ENCODE measurements at regions not wholly inside any gene's neighbourhood (a gene's known extent, or its start where the extent isn't known, plus 50 kb on each side); places are given as distances from the start of the nearest gene placed in this dataset.

GRCh38 chr5:26439121-26439520, 599.3 kb downstream of the CDH9 start:
- Histone ChIP-seq H3K27me3 (ENCODE audit: control insufficient read depth in 1 of 2, insufficient read depth in 2 of 2, low read length in 2 of 2) (no peaks in the 10 kb centered on the region), H3K4me1 (ENCODE audit: insufficient read depth, low read length) (no peaks in the 10 kb centered on the region), H4K20me1 (ENCODE audit: insufficient read depth, low read length) (no peaks in the 10 kb centered on the region), H3K4me2 (ENCODE audit: low read depth, low read length) (no peak overlapping the region), H3K9ac (ENCODE audit: insufficient read depth, low read depth, low read length) (no peak overlapping the region), H2AFZ (ENCODE audit: low read length) (no peak overlapping the region), H3K27ac (ENCODE audit: extremely low read length, insufficient read depth, low read length) (no peak overlapping the region), H3K4me3 (replicated peaks in 1 of 3; ENCODE audit: insufficient read depth in 1 of 3, low read depth in 2 of 3, low read length in 3 of 3) (no peak overlapping the region), H3K79me2 (ENCODE audit: insufficient read depth, low read length) (no peaks in the 10 kb centered on the region), H3K9me3 (ENCODE audit: low read length) (peaks cover 32% of the 10 kb centered on the region), H3K36me3 (replicated peaks in 1 of 2; ENCODE audit: control insufficient read depth in 1 of 2, insufficient read depth in 2 of 2, low read length in 2 of 2) (no peaks in the 10 kb centered on the region)
- BruUV-seq (replicated peaks): no TSS peak
- no peak for DNase-seq (ENCODE audit: low spot score)
- 0% methylated on average over 1 of the region's 1 CpG for WGBS (ENCODE audit: low lambda C conversion rate)
- TF ChIP-seq BRCA1 (CRISPR knock-in tag; IDR thresholded peaks at IDR 0.05) (no peak), ZNF672 (CRISPR knock-in tag; IDR thresholded peaks at IDR 0.05) (no peak), MAFK (conservative IDR thresholded peaks at IDR 0.05 in 1 of 2, IDR thresholded peaks at IDR 0.05 in 1 of 2; ENCODE audit: low read length in 2 of 2) (peak; percentile 44 to 71; a peak in 3 of 4 replicates), MAFF (IDR thresholded peaks at IDR 0.05; ENCODE audit: low read depth, low read length) (peak; percentile 63; the same call in 1 of the 2 replicates)
- FAIRE-seq: no peak
- in situ Hi-C loops (cut with HindIII; ENCODE audit: extremely low pct_ligation_motif_present, low pct_unique_long_range_greater_than_20kb): no loop called here
- intact Hi-C loops (cut with micrococcal nuclease; ENCODE audit: unreplicated experiment): no loop called here
- ChIA-PET CTCF (ENCODE audit: low intra/inter-chr PET ratio, low total read pairs) (no interaction called here), POLR2A (no interaction called here)
- no peak for ATAC-seq

DNA sequence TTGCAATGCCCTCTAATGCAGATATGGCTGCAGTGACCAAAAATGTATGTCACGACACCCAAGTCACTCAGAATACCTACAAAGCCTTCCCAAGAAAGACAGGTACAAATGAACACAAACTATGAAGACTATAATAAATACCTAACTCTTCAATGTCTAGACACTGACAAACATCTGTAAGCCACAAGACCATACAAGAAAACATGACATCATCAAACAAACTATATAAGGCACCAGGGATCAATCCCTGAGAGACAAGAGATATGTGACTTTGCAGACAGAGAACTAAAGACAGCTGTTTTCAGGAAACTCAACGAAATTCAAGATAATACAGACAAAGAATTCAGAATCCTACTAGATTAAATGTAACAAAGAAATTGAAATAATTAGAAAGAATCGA, 603.7 kb downstream of the CDH9 start:
- intact Hi-C loops (cut with micrococcal nuclease; ENCODE audit: unreplicated experiment) (no loop called here), in situ Hi-C loops (cut with HindIII; ENCODE audit: extremely low pct_ligation_motif_present, low pct_unique_long_range_greater_than_20kb) (no loop called here)
- 1% methylated on average over 3 of the region's 3 CpGs for WGBS (ENCODE audit: low lambda C conversion rate)
- Histone ChIP-seq H3K4me1 (ENCODE audit: insufficient read depth, low read length) (no peaks in the 10 kb centered on the region), H4K20me1 (ENCODE audit: insufficient read depth, low read length) (no peaks in the 10 kb centered on the region), H2AFZ (ENCODE audit: low read length) (no peak overlapping the region), H3K27ac (ENCODE audit: extremely low read length, insufficient read depth, low read length) (no peak overlapping the region), H3K36me3 (replicated peaks in 1 of 2; ENCODE audit: control insufficient read depth in 1 of 2, insufficient read depth in 2 of 2, low read length in 2 of 2) (no peaks in the 10 kb centered on the region), H3K4me3 (replicated peaks in 1 of 3; ENCODE audit: insufficient read depth in 1 of 3, low read depth in 2 of 3, low read length in 3 of 3) (no peak overlapping the region), H3K4me2 (ENCODE audit: low read depth, low read length) (no peak overlapping the region), H3K27me3 (ENCODE audit: control insufficient read depth in 1 of 2, insufficient read depth in 2 of 2, low read length in 2 of 2) (no peaks in the 10 kb centered on the region), H3K9me3 (ENCODE audit: low read length) (peaks cover 41% of the 10 kb centered on the region), H3K9ac (ENCODE audit: insufficient read depth, low read depth, low read length) (no peak overlapping the region), H3K79me2 (ENCODE audit: insufficient read depth, low read length) (no peaks in the 10 kb centered on the region)
- no TSS peak for BruUV-seq (replicated peaks)
- FAIRE-seq (no peak), DNase-seq (ENCODE audit: low spot score) (no peak), ATAC-seq (no peak)
- POLR2A ChIA-PET: no interaction called here
- CTCF ChIA-PET (ENCODE audit: low intra/inter-chr PET ratio, low total read pairs): no interaction called here
- TF ChIP-seq CREB1 (IDR thresholded peaks at IDR 0.05) (peak; percentile 34; the same call in 1 of the 2 replicates), CREB1 (CRISPR knock-in tag; IDR thresholded peaks at IDR 0.05) (no peak), ZNF512B (CRISPR knock-in tag; IDR thresholded peaks at IDR 0.05; ENCODE audit: borderline replicate concordance) (no peak), ZKSCAN1 (IDR thresholded peaks at IDR 0.05; ENCODE audit: low read length) (no peak), ATF7 (IDR thresholded peaks at IDR 0.05) (peak; percentile 82), ATF7 (CRISPR knock-in tag; IDR thresholded peaks at IDR 0.05) (no peak)
